ENCODE measurements at regions not wholly inside any gene's neighbourhood (a gene's known extent, or its start where the extent isn't known, plus 50 kb on each side); places are given as distances from the start of the nearest gene placed in this dataset.

DNA sequence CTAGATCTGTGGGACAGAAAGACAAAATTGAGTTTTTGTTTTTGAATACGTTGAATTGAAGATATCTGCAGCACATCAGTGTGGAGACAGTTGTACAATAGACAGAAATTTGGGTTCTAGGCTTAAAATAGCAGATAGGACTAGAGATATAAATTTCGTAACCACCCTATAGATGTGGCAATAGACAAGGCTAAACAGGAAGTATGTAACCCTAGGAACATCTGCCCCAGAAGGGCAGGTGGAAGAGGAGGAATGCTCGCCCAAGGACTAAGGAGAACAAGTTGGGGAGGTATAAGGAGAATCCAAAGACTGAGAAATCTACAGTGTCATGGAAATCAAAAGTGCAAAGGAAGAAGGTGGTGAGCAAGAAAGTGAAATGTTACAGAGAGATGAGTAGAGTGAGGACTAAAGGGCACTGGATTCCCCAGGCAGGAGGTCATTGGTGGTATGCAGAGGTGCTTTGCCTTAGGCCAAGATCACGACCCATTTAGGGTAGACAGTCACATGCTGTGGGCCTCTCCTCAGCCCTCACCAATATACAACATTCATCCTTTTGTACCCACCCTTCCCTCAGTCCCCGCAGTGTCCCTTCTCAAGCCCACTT, 109.1 kb upstream of the ELL2 start:
- no peak overlapping the region for H3K9ac ChIP-seq (ENCODE audit: low read length)
- peak overlapping the region; percentile 9 for H2AK5ac ChIP-seq (ENCODE audit: low read length, severe bottlenecking)
- H3K36me3 ChIP-seq (ENCODE audit: control insufficient read depth in 1 of 2, insufficient read depth in 2 of 2, low read depth in 1 of 2, low read length in 2 of 2), result no peaks in the 10 kb centered on the region
- H3K4ac ChIP-seq (ENCODE audit: low read depth in 1 of 2, low read length in 2 of 2), result peak overlapping the region in 1 of 2 experiments; percentile 55
- no peak overlapping the region for H2BK15ac ChIP-seq (ENCODE audit: low read depth, poor library complexity, severe bottlenecking)
- H2BK120ac ChIP-seq (ENCODE audit: low read depth, low read length), result no peak overlapping the region
- H3K4me1 ChIP-seq (ENCODE audit: control insufficient read depth, insufficient read depth, low read depth, low read length), result peaks cover 5% of the 10 kb centered on the region
- H4K8ac ChIP-seq (ENCODE audit: low read length), result no peak overlapping the region
- no peak overlapping the region for H4K91ac ChIP-seq (ENCODE audit: low read length)
- no peak for DNase-seq
- peak overlapping the region; percentile 95 to 97 for H2BK12ac ChIP-seq (ENCODE audit: low read length in 2 of 2)
- peak overlapping the region; percentile 14 to 67 for H3K18ac ChIP-seq (ENCODE audit: low read depth in 1 of 2, low read length in 2 of 2)
- no peak overlapping the region for H3K14ac ChIP-seq (ENCODE audit: low read length in 2 of 2)
- no peak overlapping the region for H3K4me2 ChIP-seq (ENCODE audit: low read length, poor library complexity, severe bottlenecking)
- no peak overlapping the region for H2AFZ ChIP-seq (ENCODE audit: low read depth, low read length)
- no peaks in the 10 kb centered on the region for H3K27me3 ChIP-seq (ENCODE audit: control insufficient read depth in 1 of 2, insufficient read depth in 1 of 2, low read length in 2 of 2)
- WGBS, result 92% methylated on average over 5 of the region's 5 CpGs
- no peaks in the 10 kb centered on the region for H3K9me3 ChIP-seq (ENCODE audit: control insufficient read depth, low read length)
- H3K79me1 ChIP-seq (replicated peaks; ENCODE audit: low read length, poor library complexity, severe bottlenecking), result no peaks in the 10 kb centered on the region
- H3K4me3 ChIP-seq (ENCODE audit: insufficient read depth in 1 of 2, low read depth in 1 of 2, low read length in 2 of 2), result no peak overlapping the region
- no peak overlapping the region for H3K27ac ChIP-seq (ENCODE audit: low read length, poor library complexity, severe bottlenecking)
- no peak overlapping the region for H2BK5ac ChIP-seq (ENCODE audit: low read depth, low read length, poor library complexity, severe bottlenecking)
- no peak overlapping the region for H3K23ac ChIP-seq (ENCODE audit: low read length in 2 of 2)

DNA sequence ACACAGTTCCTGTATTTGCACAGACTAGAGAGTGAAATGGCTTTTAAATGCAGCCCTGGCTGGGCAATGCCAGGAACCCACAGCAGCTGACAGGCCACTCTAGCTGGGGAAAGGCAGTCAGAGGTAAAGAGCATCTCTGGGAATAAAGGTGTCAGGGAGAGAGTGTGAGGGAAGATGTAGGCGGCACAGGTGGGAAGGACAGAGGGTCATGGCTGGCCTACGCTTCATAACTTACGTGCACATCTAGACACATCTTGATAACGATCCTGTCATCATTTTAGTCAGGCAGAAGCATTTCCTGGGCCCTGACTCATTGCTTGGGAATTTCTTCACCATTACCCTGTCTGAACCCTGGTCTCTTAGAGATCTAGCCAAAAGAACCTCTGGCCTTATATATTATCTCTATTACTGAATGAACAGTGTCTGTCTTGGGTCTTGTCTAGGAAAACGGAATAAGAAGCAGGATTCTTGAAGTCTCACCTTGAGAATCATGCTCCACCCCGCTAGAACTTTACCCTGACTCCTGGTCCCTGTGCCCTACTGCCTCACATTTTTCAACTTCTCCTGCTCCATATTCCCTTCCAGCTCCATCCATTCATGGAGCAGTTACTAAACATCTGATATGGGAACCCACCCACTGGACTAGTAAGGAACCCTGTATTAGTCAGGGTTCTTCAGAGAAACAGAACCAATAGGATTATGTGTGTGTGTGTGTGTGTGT, 106.4 kb upstream of the ELL2 start:
- peak overlapping the region; percentile 64 for H2AK5ac ChIP-seq (ENCODE audit: low read length, severe bottlenecking)
- peak overlapping the region; percentile 83 for H4K91ac ChIP-seq (ENCODE audit: low read length)
- no peak overlapping the region for H3K4me3 ChIP-seq (ENCODE audit: insufficient read depth in 1 of 2, low read depth in 1 of 2, low read length in 2 of 2)
- H3K4ac ChIP-seq (ENCODE audit: low read depth in 1 of 2, low read length in 2 of 2), result peak overlapping the region in 1 of 2 experiments; percentile 71
- peak overlapping the region; percentile 98 for H4K8ac ChIP-seq (ENCODE audit: low read length)
- H3K23ac ChIP-seq (ENCODE audit: low read length in 2 of 2), result no peak overlapping the region
- H2BK15ac ChIP-seq (ENCODE audit: low read depth, poor library complexity, severe bottlenecking), result peak overlapping the region; percentile 86
- peak overlapping the region; percentile 95 for H3K27ac ChIP-seq (ENCODE audit: low read length, poor library complexity, severe bottlenecking)
- H3K9me3 ChIP-seq (ENCODE audit: control insufficient read depth, low read length), result no peaks in the 10 kb centered on the region
- peak overlapping the region; percentile 45 for H3K9ac ChIP-seq (ENCODE audit: low read length)
- peak overlapping the region; percentile 44 for H3K4me2 ChIP-seq (ENCODE audit: low read length, poor library complexity, severe bottlenecking)
- H2AFZ ChIP-seq (ENCODE audit: low read depth, low read length), result no peak overlapping the region
- peaks cover 5% of the 10 kb centered on the region for H3K4me1 ChIP-seq (ENCODE audit: control insufficient read depth, insufficient read depth, low read depth, low read length)
- H2BK120ac ChIP-seq (ENCODE audit: low read depth, low read length), result peak overlapping the region; percentile 42
- H3K36me3 ChIP-seq (ENCODE audit: control insufficient read depth in 1 of 2, insufficient read depth in 2 of 2, low read depth in 1 of 2, low read length in 2 of 2), result no peaks in the 10 kb centered on the region
- 8% methylated on average over 5 of the region's 6 CpGs for WGBS
- H3K18ac ChIP-seq (ENCODE audit: low read depth in 1 of 2, low read length in 2 of 2), result peak overlapping the region; percentile 95 to 99
- no peak overlapping the region for H3K14ac ChIP-seq (ENCODE audit: low read length in 2 of 2)
- H2BK12ac ChIP-seq (ENCODE audit: low read length in 2 of 2), result peak overlapping the region; percentile 97 to 99
- peak overlapping the region; percentile 74 for H2BK5ac ChIP-seq (ENCODE audit: low read depth, low read length, poor library complexity, severe bottlenecking)
- no peaks in the 10 kb centered on the region for H3K27me3 ChIP-seq (ENCODE audit: control insufficient read depth in 1 of 2, insufficient read depth in 1 of 2, low read length in 2 of 2)
- DNase-seq, result peak; percentile 88
- H3K79me1 ChIP-seq (replicated peaks; ENCODE audit: low read length, poor library complexity, severe bottlenecking), result no peaks in the 10 kb centered on the region

DNA sequence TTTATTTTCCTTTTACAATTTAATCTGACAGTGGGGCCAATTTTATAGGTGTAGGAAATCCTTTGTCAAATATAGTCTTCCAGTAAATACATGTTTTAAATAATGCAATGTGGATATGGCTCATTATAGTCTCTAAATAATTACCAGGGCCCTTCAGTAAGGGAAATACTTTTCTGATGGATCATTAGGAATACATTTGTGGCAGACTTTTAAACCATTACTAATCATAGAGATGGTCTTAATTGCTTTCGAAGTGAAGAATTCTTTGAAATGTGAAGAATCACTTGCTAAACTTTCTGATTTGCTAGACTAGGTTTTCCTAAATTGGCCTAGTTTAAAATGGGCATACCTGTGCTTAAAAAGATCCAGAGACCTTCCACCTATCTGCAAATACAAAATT, 105.6 kb upstream of the ELL2 start:
- peak overlapping the region; percentile 95 for H3K27ac ChIP-seq (ENCODE audit: low read length, poor library complexity, severe bottlenecking)
- no peak overlapping the region for H3K18ac ChIP-seq (ENCODE audit: low read depth in 1 of 2, low read length in 2 of 2)
- no peak overlapping the region for H2BK15ac ChIP-seq (ENCODE audit: low read depth, poor library complexity, severe bottlenecking)
- no peaks in the 10 kb centered on the region for H3K27me3 ChIP-seq (ENCODE audit: control insufficient read depth in 1 of 2, insufficient read depth in 1 of 2, low read length in 2 of 2)
- peaks cover 5% of the 10 kb centered on the region for H3K4me1 ChIP-seq (ENCODE audit: control insufficient read depth, insufficient read depth, low read depth, low read length)
- no peak overlapping the region for H4K8ac ChIP-seq (ENCODE audit: low read length)
- H2AK5ac ChIP-seq (ENCODE audit: low read length, severe bottlenecking), result no peak overlapping the region
- H3K4me2 ChIP-seq (ENCODE audit: low read length, poor library complexity, severe bottlenecking), result no peak overlapping the region
- no peak overlapping the region for H2BK5ac ChIP-seq (ENCODE audit: low read depth, low read length, poor library complexity, severe bottlenecking)
- H3K4me3 ChIP-seq (ENCODE audit: insufficient read depth in 1 of 2, low read depth in 1 of 2, low read length in 2 of 2), result no peak overlapping the region
- no peaks in the 10 kb centered on the region for H3K79me1 ChIP-seq (replicated peaks; ENCODE audit: low read length, poor library complexity, severe bottlenecking)
- H2BK12ac ChIP-seq (ENCODE audit: low read length in 2 of 2), result no peak overlapping the region
- no peak overlapping the region for H2BK120ac ChIP-seq (ENCODE audit: low read depth, low read length)
- peak overlapping the region; percentile 45 for H3K9ac ChIP-seq (ENCODE audit: low read length)
- no peak for DNase-seq
- H4K91ac ChIP-seq (ENCODE audit: low read length), result no peak overlapping the region
- H2AFZ ChIP-seq (ENCODE audit: low read depth, low read length), result no peak overlapping the region
- no peaks in the 10 kb centered on the region for H3K36me3 ChIP-seq (ENCODE audit: control insufficient read depth in 1 of 2, insufficient read depth in 2 of 2, low read depth in 1 of 2, low read length in 2 of 2)
- H3K14ac ChIP-seq (ENCODE audit: low read length in 2 of 2), result no peak overlapping the region
- H3K4ac ChIP-seq (ENCODE audit: low read depth in 1 of 2, low read length in 2 of 2), result no peak overlapping the region
- no peak overlapping the region for H3K23ac ChIP-seq (ENCODE audit: low read length in 2 of 2)
- no CpG with 5 or more reads among the region's 1 CpG for WGBS
- no peaks in the 10 kb centered on the region for H3K9me3 ChIP-seq (ENCODE audit: control insufficient read depth, low read length)

DNA sequence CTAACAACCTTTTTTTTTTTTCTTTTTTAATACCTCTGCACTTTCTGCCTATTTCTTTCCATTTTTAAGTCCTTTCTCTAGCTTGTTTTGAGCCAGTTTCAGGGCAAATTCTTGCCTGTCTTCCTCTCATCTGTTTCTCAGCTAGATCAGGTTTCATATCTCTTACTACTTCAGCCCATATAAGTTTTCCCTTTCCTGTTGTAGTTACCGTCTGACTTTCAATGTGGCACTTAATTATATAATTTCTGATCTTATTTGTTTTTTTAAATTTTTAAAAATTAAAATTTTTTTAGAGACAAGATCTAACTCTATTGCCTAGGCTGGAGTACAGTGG, 104.7 kb upstream of the ELL2 start:
- no CpG with 5 or more reads among the region's 1 CpG for WGBS
- Histone ChIP-seq H3K36me3 (ENCODE audit: control insufficient read depth in 1 of 2, insufficient read depth in 2 of 2, low read depth in 1 of 2, low read length in 2 of 2) (no peaks in the 10 kb centered on the region), H2BK120ac (ENCODE audit: low read depth, low read length) (no peak overlapping the region), H3K4me3 (ENCODE audit: insufficient read depth in 1 of 2, low read depth in 1 of 2, low read length in 2 of 2) (no peak overlapping the region), H4K91ac (ENCODE audit: low read length) (no peak overlapping the region), H2BK15ac (ENCODE audit: low read depth, poor library complexity, severe bottlenecking) (peak overlapping the region; percentile 38), H3K27ac (ENCODE audit: low read length, poor library complexity, severe bottlenecking) (peak overlapping the region; percentile 78), H2AFZ (ENCODE audit: low read depth, low read length) (no peak overlapping the region), H3K4ac (ENCODE audit: low read depth in 1 of 2, low read length in 2 of 2) (no peak overlapping the region), H3K14ac (ENCODE audit: low read length in 2 of 2) (no peak overlapping the region), H4K8ac (ENCODE audit: low read length) (no peak overlapping the region), H3K27me3 (ENCODE audit: control insufficient read depth in 1 of 2, insufficient read depth in 1 of 2, low read length in 2 of 2) (no peaks in the 10 kb centered on the region), H3K9ac (ENCODE audit: low read length) (no peak overlapping the region), H3K18ac (ENCODE audit: low read depth in 1 of 2, low read length in 2 of 2) (no peak overlapping the region), H3K4me1 (ENCODE audit: control insufficient read depth, insufficient read depth, low read depth, low read length) (peaks cover 5% of the 10 kb centered on the region), H3K23ac (ENCODE audit: low read length in 2 of 2) (no peak overlapping the region), H3K9me3 (ENCODE audit: control insufficient read depth, low read length) (no peaks in the 10 kb centered on the region), H2BK12ac (ENCODE audit: low read length in 2 of 2) (no peak overlapping the region), H2BK5ac (ENCODE audit: low read depth, low read length, poor library complexity, severe bottlenecking) (no peak overlapping the region), H3K4me2 (ENCODE audit: low read length, poor library complexity, severe bottlenecking) (no peak overlapping the region), H3K79me1 (replicated peaks; ENCODE audit: low read length, poor library complexity, severe bottlenecking) (no peaks in the 10 kb centered on the region), H2AK5ac (ENCODE audit: low read length, severe bottlenecking) (no peak overlapping the region)
- DNase-seq, result no peak
